ENCODE measurements at regions not wholly inside any gene's neighbourhood (a gene's known extent, or its start where the extent isn't known, plus 50 kb on each side); places are given as distances from the start of the nearest gene placed in this dataset.

- DNase-seq, result no peak
These were observed 179.9 kb downstream of the ATPSCKMT start for GRCh38 chr5:10069637-10070313.

GRCh38 chr5:10065428-10066000 is 184.2 kb downstream of the ATPSCKMT start:
- DNase-seq, result no peak

- DNase-seq, result no peak
These were observed 185.0 kb downstream of the ATPSCKMT start for GRCh38 chr5:10064546-10065195.

GRCh38 chr5:10063997-10064396 is 185.7 kb downstream of the ATPSCKMT start:
- no peak for DNase-seq

- no peak for DNase-seq
These were observed 189.7 kb downstream of the ATPSCKMT start for GRCh38 chr5:10059980-10060379.

GRCh38 chr5:10059556-10059955 is 190.1 kb downstream of the ATPSCKMT start:
- DNase-seq, result no peak

GRCh38 chr5:10057356-10057755 is 192.3 kb downstream of the ATPSCKMT start:
- DNase-seq, result no peak

GRCh38 chr5:10056228-10056760 is 193.4 kb downstream of the ATPSCKMT start:
- no peak for DNase-seq

GRCh38 chr5:10049858-10050455 is 199.7 kb downstream of the ATPSCKMT start:
- peak; percentile 47 for DNase-seq

- no peak for DNase-seq
These were observed 203.0 kb downstream of the ATPSCKMT start for GRCh38 chr5:10046676-10047075.

GRCh38 chr5:10045376-10045775 is 204.3 kb downstream of the ATPSCKMT start:
- no peak for DNase-seq

GRCh38 chr5:10036136-10036815 is 213.4 kb downstream of the ATPSCKMT start:
- DNase-seq, result peak; percentile 52

GRCh38 chr5:10034001-10034400 is 215.7 kb downstream of the ATPSCKMT start:
- peak; percentile 25 for DNase-seq

GRCh38 chr5:10031817-10032216 is 217.9 kb downstream of the ATPSCKMT start:
- DNase-seq, result no peak

GRCh38 chr5:10030219-10030831 is 219.4 kb downstream of the ATPSCKMT start:
- DNase-seq, result peak; percentile 30

- DNase-seq, result no peak
These were observed 226.2 kb downstream of the ATPSCKMT start for GRCh38 chr5:10023494-10023893.

GRCh38 chr5:10021248-10021647 is 228.4 kb downstream of the ATPSCKMT start:
- DNase-seq, result no peak

GRCh38 chr5:10019236-10019635 is 230.5 kb downstream of the ATPSCKMT start:
- no peak for DNase-seq

GRCh38 chr5:10018201-10019069 is 231.3 kb downstream of the ATPSCKMT start:
- DNase-seq, result peak; percentile 94

- DNase-seq, result no peak
These were observed 231.9 kb downstream of the ATPSCKMT start for GRCh38 chr5:10017786-10018185.

- DNase-seq, result peak; percentile 49
These were observed 233.1 kb downstream of the ATPSCKMT start for GRCh38 chr5:10016559-10016958.

Measured in fibroblast of skin of back (primary cell).